ENCODE measurements at regions not wholly inside any gene's neighbourhood (a gene's known extent, or its start where the extent isn't known, plus 50 kb on each side); places are given as distances from the start of the nearest gene placed in this dataset.

GRCh38 chr2:62374301-62375112 is 131.5 kb downstream of the TMEM17 start:
- no peaks in the 10 kb centered on the region for H3K79me2 ChIP-seq (replicated peaks; ENCODE audit: insufficient read depth, low read length)
- no peak overlapping the region for H3K4me3 ChIP-seq (ENCODE audit: low read length)
- H3K27ac ChIP-seq (ENCODE audit: low read length): no peak overlapping the region
- H3K9ac ChIP-seq (ENCODE audit: low read length): no peak overlapping the region
- no peaks in the 10 kb centered on the region for H3K9me2 ChIP-seq (ENCODE audit: insufficient read depth, low read length)
- H3K4me2 ChIP-seq (ENCODE audit: low read length): no peak overlapping the region
- H4K20me1 ChIP-seq (ENCODE audit: insufficient read depth): no peaks in the 10 kb centered on the region
- TF ChIP-seq POLR2AphosphoS5 (IDR thresholded peaks at IDR 0.05): no peak
- no peak for TF ChIP-seq CTCF (IDR thresholded peaks at IDR 0.05; ENCODE audit: poor library complexity, severe bottlenecking)
- no peak for TF ChIP-seq RAD21 (conservative IDR thresholded peaks at IDR 0.05)
- no peak for TF ChIP-seq REST (IDR thresholded peaks at IDR 0.05; ENCODE audit: borderline replicate concordance)
- TF ChIP-seq EZH2 (IDR thresholded peaks at IDR 0.05; ENCODE audit: borderline replicate concordance, insufficient read depth, low read length, poor library complexity, severe bottlenecking): no peak
- no peak for TF ChIP-seq MXI1 (conservative IDR thresholded peaks at IDR 0.05; ENCODE audit: poor library complexity, severe bottlenecking)
- TF ChIP-seq SMC3 (conservative IDR thresholded peaks at IDR 0.05; ENCODE audit: poor library complexity): no peak
- TF ChIP-seq EP300 (conservative IDR thresholded peaks at IDR 0.05; ENCODE audit: poor library complexity, severe bottlenecking): no peak
- no peak for TF ChIP-seq TAF1 (IDR thresholded peaks at IDR 0.05; ENCODE audit: low read depth)
- no peaks in the 10 kb centered on the region for H3K27me3 ChIP-seq (ENCODE audit: insufficient read depth, low read depth, low read length)
- no peak overlapping the region for H2AFZ ChIP-seq (ENCODE audit: low read depth, low read length)
- no peaks in the 10 kb centered on the region for H3F3A ChIP-seq (ENCODE audit: insufficient read depth, low read length, poor library complexity, severe bottlenecking)
- no peaks in the 10 kb centered on the region for H3K36me3 ChIP-seq (ENCODE audit: insufficient read depth, low read length)
- no peaks in the 10 kb centered on the region for H3K9me3 ChIP-seq (ENCODE audit: low read length)

GRCh38 chr2:62372824-62373223 is 133.2 kb downstream of the TMEM17 start:
- Histone ChIP-seq H3K4me3 (ENCODE audit: low read length) (no peak overlapping the region), H3K9ac (ENCODE audit: low read length) (no peak overlapping the region), H3F3A (ENCODE audit: insufficient read depth, low read length, poor library complexity, severe bottlenecking) (no peaks in the 10 kb centered on the region), H3K9me2 (ENCODE audit: insufficient read depth, low read length) (no peaks in the 10 kb centered on the region), H3K36me3 (ENCODE audit: insufficient read depth, low read length) (no peaks in the 10 kb centered on the region), H3K27ac (ENCODE audit: low read length) (no peak overlapping the region), H3K27me3 (ENCODE audit: insufficient read depth, low read depth, low read length) (no peaks in the 10 kb centered on the region), H3K4me2 (ENCODE audit: low read length) (no peak overlapping the region), H2AFZ (ENCODE audit: low read depth, low read length) (no peak overlapping the region), H4K20me1 (ENCODE audit: insufficient read depth) (no peaks in the 10 kb centered on the region), H3K9me3 (ENCODE audit: low read length) (no peaks in the 10 kb centered on the region), H3K79me2 (replicated peaks; ENCODE audit: insufficient read depth, low read length) (no peaks in the 10 kb centered on the region)
- TF ChIP-seq POLR2AphosphoS5 (IDR thresholded peaks at IDR 0.05) (no peak), SMC3 (conservative IDR thresholded peaks at IDR 0.05; ENCODE audit: poor library complexity) (no peak), REST (IDR thresholded peaks at IDR 0.05; ENCODE audit: borderline replicate concordance) (no peak), EP300 (conservative IDR thresholded peaks at IDR 0.05; ENCODE audit: poor library complexity, severe bottlenecking) (no peak), MXI1 (conservative IDR thresholded peaks at IDR 0.05; ENCODE audit: poor library complexity, severe bottlenecking) (no peak), RAD21 (conservative IDR thresholded peaks at IDR 0.05) (no peak), TAF1 (IDR thresholded peaks at IDR 0.05; ENCODE audit: low read depth) (no peak), CTCF (IDR thresholded peaks at IDR 0.05; ENCODE audit: poor library complexity, severe bottlenecking) (no peak), EZH2 (IDR thresholded peaks at IDR 0.05; ENCODE audit: borderline replicate concordance, insufficient read depth, low read length, poor library complexity, severe bottlenecking) (no peak)
